HG02852 (cell line): ENCODE measurements at regions not wholly inside any gene's neighbourhood (a gene's known extent, or its start where the extent isn't known, plus 50 kb on each side); places are given as distances from the start of the nearest gene placed in this dataset.
"Not testable (repeated sequence)": the region's sequence is repeated elsewhere in the genome, so short reads cannot be mapped to it uniquely, and the experiment has no call there.

Source experiments
- ATAC-seq: cut with Tn5 transposase; IDR thresholded peaks from one replicate; pipeline ENCODE4 v1.9.1; 2021; ENCODE audit warnings: mild to moderate bottlenecking, moderate library complexity; ENCODE audit not compliant: unreplicated experiment

DNA sequence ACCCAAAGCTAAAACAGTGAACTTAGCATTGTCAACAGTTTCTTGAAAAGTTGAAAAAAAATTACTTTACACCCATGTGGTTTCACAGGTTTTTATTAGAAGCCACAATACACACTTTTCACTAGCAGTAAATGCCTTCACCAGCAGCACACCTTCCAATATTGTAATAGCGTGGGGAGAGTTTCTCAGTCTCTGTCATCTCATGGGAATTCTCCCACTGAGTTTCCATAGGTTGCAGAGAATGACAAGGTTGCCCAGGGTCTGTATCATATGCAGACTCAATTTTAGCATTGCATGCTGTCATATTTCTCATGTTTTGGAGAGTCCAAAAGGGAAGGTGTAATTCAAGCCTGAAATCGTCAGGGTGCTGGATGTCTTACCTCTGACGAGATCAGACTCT is 486.1 kb upstream of the TENM3 start:
- no peak for ATAC-seq

- ATAC-seq, result no peak
These were observed 485.1 kb upstream of the TENM3 start for GRCh38 chr4:181757910-181758660.

DNA sequence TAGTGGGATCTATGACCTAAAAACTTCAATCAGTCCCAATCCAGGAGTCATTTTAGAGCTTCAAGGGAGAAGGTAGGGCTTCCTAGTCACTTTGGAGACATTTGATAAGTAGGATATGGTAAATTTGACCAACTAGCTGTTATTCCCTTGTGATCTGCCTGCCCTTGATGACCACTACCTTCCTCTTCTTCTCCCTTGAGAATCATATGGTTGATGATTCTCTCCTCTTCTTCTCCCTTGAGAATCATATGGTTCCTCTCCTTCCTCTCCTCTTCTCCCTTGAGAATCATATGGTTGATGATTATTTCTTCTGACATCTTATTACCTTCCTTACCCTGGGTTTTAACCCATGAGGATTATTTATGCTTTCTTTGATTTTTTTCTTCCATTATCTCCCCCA is 482.6 kb upstream of the TENM3 start:
- ATAC-seq, result no peak

DNA sequence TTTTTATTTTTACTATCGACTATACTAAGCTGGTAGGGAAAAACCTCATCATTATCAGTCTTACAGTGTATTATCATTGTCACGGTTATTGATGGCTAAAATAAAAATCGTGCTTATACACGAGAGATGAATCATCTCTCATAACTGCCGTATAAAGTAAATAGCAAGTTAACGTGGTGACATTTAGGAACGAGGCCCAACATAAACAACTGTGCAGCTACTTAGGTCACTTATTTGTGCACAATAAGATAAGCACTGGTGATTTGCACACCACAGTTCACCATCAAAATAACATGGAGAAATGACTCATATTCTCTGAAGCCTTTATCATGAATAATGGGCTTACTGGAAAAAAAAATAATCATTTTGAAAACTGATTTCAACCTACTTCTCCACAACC is 482.0 kb upstream of the TENM3 start:
- no peak for ATAC-seq

GRCh38 chr4:181766061-181766548 is 477.1 kb upstream of the TENM3 start:
- ATAC-seq, result no peak

DNA sequence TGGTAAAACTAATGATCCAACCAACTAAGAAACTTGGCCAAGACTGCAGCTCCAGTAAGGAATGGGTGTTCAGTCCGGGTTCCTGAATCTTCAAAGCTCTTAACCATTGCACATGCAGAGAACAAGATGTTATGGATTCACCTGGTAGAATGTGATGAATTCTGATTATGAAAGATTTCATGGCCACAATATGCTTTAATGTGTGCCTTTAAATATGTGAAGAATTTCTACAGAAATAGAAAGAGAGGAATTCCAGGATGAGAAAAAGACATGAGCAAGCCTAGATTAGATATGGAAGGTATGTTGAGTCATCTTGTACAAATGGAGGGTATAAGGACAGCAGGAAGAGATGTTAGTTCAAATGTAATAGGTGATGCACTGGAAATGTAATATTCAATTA is 472.2 kb upstream of the TENM3 start:
- ATAC-seq, result no peak

GRCh38 chr4:181775298-181775697 is 467.9 kb upstream of the TENM3 start:
- ATAC-seq, result no peak

DNA sequence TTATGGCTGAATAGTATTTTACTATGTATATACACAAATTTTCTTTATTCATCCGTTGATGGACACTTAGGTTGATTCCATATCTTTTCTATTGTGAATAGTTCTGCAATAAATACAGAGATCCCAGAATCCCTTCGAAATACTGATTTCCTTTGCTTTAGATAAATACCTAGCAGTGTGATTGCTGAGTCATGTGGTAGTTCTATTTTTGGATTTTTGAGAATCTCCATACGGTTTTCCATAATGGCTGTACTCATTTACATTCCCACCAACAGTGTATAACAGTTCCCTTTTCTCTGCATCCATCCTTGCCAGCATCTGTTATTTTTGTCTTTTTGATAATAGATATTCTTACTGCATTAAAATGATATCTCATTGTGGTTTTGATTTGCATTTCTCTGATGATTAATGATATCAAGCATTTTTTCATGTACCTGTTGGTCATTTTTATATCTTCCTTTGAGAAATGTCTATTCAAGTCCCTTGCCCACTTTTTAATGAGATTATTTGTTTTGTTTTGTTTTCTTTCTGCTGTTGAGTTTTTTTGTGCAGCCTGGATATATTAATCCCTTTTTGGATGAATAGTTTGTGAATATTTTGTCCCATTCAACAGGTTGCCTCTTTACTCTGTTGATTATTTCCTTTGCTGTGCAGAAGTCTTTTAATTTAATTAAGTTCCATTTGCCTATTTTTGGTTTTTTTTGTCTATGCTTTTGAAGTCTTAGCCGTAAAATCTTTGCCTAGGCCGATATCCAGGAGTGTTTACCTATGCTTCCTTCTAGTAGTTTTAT is 466.7 kb upstream of the TENM3 start:
- ATAC-seq, result no peak

GRCh38 chr4:181777518-181777917 is 465.7 kb upstream of the TENM3 start:
- ATAC-seq, result no peak

DNA sequence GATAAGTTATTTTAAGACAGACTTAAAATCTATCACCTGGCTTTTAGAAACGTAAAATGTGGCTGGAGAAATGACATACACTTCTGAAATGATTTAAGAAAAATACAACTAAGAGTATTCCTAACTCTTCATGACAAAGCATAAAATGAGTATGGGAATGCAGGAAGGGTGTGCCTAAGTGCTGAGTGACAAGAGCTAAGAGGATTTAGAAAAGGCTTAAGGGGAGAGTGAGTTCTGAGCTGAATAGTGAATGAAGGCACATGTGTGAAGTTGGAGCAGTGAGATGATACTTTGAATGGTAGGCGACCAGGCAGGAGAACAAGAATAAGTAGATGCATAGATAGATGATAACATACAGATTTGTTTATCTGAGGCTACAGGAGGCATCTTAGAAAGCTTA is 458.3 kb upstream of the TENM3 start:
- ATAC-seq, result no peak

DNA sequence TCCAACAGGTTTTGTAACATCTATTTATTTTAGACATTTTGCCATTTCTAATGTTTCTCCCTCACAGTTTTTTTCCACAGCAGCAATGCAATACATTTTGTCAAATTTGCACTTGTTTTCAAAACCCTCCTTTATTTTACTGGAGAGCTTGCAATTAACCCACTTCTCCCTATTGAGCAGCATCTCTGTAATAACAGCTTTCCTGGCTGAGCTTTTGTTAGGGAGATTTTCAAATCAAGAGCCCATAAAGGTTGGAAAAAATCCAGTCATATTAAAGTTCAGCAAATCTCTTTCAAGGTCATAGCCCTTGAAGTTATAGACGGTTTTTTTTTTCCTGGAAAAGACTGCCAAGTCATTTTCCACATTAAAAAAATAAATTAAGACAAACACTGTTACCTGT is 450.6 kb upstream of the TENM3 start:
- no peak for ATAC-seq

GRCh38 chr4:181793096-181793495 is 450.1 kb upstream of the TENM3 start:
- no peak for ATAC-seq

GRCh38 chr4:181796502-181796901 is 446.7 kb upstream of the TENM3 start:
- no peak for ATAC-seq

DNA sequence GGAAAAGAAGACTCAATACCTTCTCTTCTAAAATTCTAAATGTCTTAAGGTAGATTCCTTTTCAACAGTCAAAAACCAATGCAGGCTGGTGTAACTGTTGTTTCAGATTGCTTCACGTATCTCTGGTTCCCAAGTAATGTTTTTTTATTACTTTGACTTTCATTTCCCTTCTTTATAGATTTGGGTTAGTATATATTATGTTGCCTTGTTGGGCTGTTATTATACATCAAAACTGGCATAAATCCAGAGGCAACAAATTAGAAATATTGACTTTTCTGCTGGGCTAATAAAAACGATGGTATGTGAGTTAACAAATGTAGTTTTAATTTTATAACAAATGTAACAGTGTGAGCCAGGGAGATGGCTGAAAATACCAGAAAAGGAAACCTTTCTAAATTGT is 444.7 kb upstream of the TENM3 start:
- ATAC-seq, result no peak

GRCh38 chr4:181799561-181800069 is 443.6 kb upstream of the TENM3 start:
- ATAC-seq, result no peak

DNA sequence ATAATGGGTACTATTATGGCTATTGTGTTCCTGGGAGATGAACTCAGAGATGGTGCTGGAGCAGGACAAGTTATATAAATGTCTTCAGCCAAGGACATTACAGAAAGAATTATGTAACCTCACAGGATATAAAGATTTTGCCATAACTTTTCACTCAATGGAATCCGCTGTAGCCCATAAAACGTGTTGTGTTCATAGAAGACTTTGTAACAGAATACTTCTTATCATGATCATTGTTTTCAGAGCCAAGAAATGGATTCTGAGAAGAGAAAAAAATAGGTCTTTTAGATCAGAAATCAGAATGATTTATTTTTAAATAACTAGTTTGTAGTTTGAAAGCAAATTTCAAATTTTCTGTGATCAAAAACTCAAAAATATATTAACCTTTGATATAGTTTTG is 441.0 kb upstream of the TENM3 start:
- ATAC-seq, result no peak

DNA sequence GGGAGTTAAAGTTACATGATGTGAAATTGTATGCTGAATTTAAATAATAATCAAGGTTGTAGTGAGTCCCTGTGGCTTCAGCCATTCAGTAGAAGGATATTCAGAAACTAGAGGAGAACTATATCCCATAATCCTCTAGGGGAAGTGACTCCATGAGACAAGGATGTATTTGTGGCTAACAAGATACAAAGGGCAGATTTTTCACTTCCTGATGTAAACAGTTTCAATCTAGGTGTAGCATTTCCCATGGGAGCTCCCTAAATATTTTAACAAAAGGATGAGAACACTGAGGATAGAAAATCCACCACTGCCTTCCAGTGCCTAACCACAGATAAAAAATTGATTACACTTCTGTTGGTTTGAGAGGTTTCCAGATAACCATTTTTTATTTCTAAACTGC is 435.4 kb upstream of the TENM3 start:
- ATAC-seq, result no peak

DNA sequence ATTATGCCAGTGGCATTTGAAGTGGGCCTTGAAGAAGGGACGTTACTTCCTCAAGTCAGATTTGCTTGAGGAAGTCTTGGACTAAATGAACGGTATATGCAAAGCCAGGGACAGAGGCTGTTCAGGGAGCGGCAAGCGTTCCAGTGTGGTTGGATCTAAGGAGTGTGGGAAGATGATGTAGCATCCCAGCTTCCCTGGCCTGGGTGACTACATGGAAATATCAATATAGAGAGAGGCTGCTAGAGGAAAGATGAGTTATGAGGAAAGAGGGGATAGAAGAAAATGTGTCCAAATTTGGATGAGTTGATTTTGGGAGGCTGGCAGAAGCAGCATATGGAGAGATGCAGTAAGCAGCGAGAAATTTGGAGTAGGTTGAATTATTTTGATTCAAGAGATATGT is 432.5 kb upstream of the TENM3 start:
- ATAC-seq, result no peak

DNA sequence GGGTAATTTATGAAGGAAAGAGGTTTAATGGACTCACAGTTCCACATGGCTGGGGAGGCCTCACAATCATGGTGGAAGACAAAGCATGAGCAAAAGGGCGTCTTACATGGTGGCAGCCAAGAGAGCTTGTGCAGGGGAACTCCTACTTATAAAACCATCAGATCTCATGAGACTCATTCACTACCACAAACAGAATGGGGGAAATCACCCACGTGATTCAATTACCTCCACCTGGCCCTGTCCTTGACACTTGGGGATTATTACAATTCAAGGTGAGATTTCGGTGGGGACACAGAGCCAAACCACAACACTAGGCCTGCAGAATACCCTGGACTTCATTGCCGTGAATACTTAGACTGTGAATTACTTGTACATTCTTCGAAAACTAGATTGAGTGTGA is 431.7 kb upstream of the TENM3 start:
- ATAC-seq, result not testable (repeated sequence)

DNA sequence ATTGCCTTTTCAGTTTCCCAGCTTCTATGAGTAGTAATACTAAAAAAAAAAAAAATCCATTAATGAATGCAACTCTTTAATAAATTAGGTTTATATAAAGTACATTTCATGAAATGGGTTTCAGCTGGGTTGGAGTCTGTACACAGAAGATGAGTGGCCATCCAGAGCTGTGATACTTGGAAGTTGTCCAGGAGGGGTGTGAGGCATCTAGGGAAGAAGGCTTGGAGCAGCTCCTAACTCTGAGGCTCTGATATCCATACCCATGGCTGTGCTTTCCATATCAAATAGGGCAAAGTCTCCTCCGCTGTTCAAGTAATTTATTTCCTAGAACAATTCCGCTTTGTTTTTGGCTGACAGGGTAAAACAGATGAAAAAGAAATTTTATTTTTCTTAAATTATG is 423.3 kb upstream of the TENM3 start:
- no peak for ATAC-seq

DNA sequence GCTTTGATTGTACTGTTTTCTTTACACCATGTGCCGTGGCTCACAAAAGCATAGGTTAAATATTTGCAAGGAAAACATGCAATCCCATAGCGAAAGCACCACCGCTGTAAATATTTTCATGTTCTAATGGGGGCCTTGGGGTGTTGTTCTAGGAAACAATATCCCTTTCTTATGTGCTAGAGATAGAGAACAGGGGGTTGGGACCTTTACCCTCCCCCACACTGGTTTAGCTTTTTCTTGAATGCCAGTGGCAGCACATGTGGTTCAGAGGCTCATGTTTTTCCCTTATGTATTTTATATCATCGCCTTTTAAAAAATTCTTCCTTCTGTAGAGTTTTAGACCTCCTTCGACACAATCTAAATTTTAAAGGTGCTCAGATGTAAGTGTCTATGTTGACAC is 422.6 kb upstream of the TENM3 start:
- ATAC-seq, result no peak
